NCI-H2171 treated with DMSO at 0.1 percent for 48 hours (cell line): ENCODE measurements at regions not wholly inside any gene's neighbourhood (a gene's known extent, or its start where the extent isn't known, plus 50 kb on each side); places are given as distances from the start of the nearest gene placed in this dataset.
"Not testable (repeated sequence)": the region's sequence is repeated elsewhere in the genome, so short reads cannot be mapped to it uniquely, and the experiment has no call there.

Experiments
- DNase-seq: peaks from one replicate; lab custom pipeline; 2025; lab: John Stamatoyannopoulos, UW

DNA sequence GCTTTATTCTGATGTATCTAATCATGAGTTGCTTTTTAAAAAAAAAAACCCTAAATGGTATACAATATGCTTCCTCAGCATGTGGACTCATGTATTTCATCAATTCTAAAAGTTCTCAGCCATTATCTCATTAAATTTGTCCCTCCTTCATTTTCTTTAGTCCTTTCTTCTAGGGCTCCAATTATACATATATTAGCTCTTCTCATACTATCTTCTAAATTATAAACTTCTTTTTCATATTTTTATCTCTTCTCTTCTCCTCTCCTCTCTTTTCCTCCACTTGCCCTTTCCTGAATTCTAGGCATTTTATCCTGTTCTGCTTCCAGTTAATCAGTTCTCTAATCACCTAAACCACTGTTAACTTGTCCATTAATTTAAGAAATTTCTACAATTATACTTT is 55.0 kb upstream of the IL33 start:
- no peak for DNase-seq

GRCh38 chr9:6153425-6153824 is 62.2 kb upstream of the IL33 start:
- DNase-seq: no peak

DNA sequence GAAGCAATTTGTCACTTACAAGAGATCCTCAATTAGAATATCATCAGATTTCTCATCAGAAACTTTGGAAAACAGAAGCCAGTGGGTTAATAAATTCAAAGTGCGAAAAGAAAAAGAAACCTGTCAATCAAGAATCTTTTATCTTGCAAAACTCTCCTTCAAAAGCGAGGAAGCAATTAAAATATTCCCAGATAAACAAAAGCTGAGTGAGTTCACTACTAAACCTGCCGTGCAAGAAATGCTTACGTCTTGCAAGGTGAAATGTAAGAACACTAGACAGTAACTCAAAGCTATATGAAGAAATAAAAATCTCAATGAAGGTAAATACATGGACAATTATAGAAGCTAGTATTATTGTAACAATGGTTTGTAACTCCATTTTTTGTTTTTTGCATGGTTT is 62.8 kb upstream of the IL33 start:
- DNase-seq: no peak

DNA sequence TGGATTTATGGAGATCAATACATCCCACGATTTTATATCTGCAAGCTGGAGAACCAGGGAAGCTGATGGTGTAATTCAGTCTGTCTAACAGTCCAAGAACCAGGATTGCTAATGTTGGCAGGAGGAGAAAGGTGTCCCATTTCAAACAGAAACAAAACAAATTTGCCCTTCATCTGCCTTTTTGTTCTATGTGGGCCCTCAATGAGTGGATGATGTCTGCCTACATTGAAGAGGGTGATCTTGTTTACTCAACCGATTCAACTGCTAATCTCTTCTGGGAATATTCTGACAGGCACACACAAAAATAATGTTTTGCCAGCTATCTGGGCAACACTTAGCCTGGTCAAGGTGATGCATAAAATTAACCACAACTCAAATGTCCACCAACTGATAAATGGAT is 65.1 kb upstream of the IL33 start:
- peak; percentile 24 for DNase-seq

DNA sequence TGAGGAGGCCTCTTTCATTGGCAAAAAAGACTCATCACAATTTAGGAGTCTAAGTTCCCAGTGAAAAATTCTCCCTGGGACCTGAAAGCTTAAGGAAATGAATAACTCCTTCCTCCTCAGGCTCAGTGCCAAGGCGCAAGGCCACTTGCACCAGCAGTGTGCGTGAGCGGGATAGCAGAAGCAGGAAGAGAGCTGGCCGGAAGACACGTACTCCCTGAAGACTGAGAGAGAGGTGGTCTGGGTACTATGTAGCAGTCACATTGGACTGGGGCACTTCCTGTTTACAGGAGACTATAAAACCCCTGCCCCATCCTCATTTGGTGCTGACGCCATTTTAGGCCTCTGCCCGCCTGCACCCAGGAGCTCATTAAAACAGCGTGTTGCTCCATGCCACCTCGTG is 66.3 kb upstream of the IL33 start:
- no peak for DNase-seq

DNA sequence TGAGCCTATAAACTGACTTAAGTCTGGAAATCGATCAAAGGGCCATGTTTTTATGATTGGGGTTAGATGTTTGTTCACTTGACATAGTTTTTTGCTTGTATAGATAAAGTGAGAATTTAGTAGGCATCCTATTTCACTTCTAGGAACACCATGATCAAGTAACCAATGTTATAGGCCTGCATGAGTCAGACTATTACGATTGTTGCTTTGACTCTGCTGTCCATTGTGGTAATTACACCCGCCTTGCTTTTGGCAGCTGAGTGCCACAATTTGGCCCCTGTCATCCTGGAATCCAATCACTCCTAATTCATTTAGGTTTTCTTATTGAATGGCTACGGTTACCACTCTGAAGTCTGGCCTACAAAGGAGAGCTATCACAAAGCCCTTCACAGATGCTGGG is 67.8 kb upstream of the IL33 start:
- DNase-seq: no peak

GRCh38 chr9:6144947-6145346 is 70.7 kb upstream of the IL33 start:
- DNase-seq: no peak

GRCh38 chr9:6142799-6143454 is 72.7 kb upstream of the IL33 start:
- no peak for DNase-seq

DNA sequence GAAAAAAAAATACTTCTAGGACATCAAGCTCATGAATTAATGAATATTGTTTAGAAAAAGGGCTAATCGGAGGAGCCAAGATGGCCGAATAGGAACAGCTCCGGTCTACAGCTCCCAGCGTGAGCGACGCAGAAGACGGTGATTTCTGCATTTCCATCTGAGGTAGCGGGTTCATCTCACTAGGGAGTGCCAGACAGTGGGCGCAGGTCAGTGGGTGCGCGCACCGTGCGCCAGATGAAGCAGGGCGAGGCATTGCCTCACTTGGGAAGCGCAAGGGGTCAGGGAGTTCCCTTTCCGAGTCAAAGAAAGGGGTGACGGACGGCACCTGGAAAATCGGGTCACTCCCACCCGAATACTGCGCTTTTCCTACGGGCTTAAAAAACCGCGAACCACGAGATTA is 79.8 kb upstream of the IL33 start:
- not testable (repeated sequence) for DNase-seq

- no peak for DNase-seq
Observed at GRCh38 chr9:6134661-6135180, 80.9 kb upstream of the IL33 start.

GRCh38 chr9:6133346-6134063 is 82.1 kb upstream of the IL33 start:
- DNase-seq: no peak

GRCh38 chr9:6132650-6133049 is 83.0 kb upstream of the IL33 start:
- no peak for DNase-seq

DNA sequence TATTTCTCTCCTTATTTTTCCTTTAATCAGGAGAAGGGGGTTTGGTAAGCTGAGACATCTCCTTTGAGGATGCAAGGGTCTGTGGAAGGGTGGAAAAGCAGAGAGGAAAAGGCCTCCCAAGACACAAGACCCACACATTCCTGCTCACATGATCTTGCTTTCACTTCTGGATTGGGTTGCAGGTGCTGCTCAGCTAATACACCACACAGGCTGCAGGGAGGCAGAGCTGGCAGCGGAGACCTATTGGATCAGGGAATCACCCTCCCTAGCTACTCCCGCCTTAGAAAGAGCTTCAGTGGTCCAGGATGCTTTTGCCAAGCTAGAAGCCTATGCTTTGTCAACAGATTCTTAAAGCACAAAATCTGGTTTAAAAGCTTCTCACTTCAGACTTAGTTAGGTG is 87.6 kb upstream of the IL33 start:
- DNase-seq: no peak

GRCh38 chr9:6126377-6126776 is 89.2 kb upstream of the IL33 start:
- DNase-seq: no peak

DNA sequence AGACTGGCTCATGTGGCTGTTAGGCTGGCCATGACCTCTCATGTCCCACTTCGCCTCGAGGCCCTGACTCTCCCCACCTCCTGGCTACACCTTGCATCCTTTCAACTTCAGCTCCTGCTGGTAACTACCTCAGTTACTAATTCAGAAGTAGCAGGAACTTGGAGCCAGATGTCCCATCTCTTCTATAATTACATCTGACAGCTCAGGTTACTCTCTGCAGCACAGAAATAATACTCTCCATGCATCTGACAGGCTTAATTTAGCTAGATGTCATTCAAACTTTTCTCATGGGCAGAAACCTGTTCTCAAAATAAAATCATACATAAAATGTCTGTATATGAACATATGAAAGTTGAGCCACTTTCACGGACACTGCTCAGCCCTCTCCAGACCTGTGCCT is 92.2 kb upstream of the IL33 start:
- peak; percentile 83 for DNase-seq

GRCh38 chr9:6121707-6122106 is 93.9 kb upstream of the IL33 start:
- no peak for DNase-seq

DNA sequence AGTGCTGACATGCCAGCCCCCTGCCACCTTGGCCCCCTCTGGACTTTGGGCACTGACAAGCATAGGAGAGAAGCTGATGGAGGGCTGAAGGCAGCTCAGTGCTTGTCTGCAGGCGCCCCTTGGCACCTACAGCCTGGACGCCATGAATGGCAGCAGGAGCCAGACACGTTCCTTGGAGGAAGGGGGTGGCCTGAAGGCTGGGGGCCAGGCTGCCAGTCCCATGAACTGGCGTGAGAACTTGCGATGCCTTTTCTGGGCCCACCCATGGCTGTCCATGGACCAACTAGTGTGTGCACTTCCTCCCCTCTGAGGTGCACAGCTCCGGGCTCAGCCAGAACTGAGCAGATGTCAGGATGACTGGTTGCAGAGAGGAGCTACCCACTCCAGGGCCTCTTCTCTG is 99.0 kb upstream of the RANBP6 start:
- no peak for DNase-seq

DNA sequence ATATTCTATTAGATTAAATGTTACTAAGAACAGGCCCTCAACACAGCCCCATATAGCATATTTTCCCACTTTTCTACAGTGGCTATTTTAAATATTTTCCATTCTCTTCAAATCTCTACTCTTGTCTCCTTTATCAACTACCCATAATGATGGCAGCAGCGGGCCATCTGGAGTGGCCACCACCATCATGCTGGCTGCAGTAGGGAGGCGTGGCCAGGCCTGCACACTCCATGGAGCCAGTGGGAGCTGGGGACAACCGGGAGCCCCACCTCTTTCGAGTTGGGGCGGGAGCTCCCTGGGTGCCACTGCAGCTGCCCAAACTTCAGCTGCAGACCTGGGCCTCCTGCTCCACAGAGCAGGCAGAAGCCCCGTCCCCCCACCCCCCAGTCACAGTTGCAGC is 98.4 kb upstream of the RANBP6 start:
- DNase-seq: no peak

DNA sequence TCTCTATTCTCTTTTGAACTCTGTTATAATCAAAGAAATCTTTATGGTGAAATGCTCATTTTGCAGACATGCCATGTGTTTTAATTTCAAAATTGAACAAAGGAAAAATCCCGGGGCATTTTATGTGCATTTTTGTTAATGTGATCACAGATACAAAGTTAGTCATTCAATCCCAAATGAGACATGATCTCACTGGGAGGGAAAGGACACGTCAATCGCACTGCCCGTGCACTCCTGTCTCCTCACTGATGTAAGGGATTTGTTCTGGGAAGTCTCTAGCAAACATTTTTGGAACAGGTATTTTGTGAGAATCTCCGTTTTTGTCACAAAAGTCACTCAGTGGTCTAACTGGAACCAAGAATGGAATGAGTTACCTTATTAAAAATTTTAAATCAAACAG is 97.9 kb upstream of the RANBP6 start:
- no peak for DNase-seq

GRCh38 chr9:6109986-6110385 is 94.6 kb upstream of the RANBP6 start:
- DNase-seq: peak; percentile 22

GRCh38 chr9:6109571-6109970 is 94.1 kb upstream of the RANBP6 start:
- no peak for DNase-seq

- DNase-seq: peak; percentile 48
Observed at GRCh38 chr9:6106711-6107339, 91.4 kb upstream of the RANBP6 start.

DNA sequence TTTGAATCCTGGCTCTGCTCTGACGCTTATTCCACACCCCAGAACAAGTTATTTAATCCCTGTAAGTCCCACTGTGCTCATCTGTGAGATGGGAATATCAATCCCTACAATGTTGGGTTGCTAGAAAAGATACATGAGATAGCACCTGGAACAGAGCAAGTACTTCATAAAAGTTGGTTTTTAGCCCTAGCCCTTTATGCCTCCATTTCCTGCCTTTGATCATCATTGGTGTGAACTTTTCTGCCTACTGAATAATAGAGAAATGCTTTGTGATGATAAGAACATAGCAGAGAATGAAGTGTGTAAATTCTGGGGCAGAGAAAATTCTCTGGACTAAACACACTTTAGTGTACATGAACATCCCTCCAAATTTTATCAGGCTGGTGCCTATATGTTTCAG is 90.3 kb upstream of the RANBP6 start:
- DNase-seq: no peak
